ENCODE measurements at regions not wholly inside any gene's neighbourhood (a gene's known extent, or its start where the extent isn't known, plus 50 kb on each side); places are given as distances from the start of the nearest gene placed in this dataset.

DNA sequence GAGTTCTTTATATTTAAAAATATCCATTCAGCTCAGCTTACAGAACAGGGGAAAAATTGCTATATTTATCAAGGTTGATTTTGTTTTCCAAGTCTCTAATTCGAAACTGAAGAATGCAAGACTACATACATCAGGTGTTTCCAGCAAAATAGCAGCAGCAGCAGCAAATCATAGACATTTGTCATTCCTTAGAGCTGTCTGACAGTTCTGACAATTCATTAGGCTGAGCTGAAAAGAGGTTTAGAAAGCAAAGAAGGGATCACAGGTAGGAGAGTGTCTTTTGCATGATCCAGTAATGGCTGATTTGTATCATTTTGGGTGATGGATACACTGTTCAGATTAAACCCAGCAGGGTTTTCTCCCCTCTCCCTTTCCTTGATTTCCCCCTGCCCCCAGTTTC lies 545.7 kb downstream of the MCTP2 start:
- Mint-ChIP-seq H3K27ac (no peak overlapping the region), H3K9me3 (no peaks in the 10 kb centered on the region), H3K4me3 (no peak overlapping the region), H3K36me3 (ENCODE audit: low read depth) (no peaks in the 10 kb centered on the region), H3K4me1 (ENCODE audit: low read depth) (peaks cover 4% of the 10 kb centered on the region), H3K27me3 (ENCODE audit: low read depth) (no peaks in the 10 kb centered on the region)
- DNase-seq (ENCODE audit: low spot score), result no peak

DNA sequence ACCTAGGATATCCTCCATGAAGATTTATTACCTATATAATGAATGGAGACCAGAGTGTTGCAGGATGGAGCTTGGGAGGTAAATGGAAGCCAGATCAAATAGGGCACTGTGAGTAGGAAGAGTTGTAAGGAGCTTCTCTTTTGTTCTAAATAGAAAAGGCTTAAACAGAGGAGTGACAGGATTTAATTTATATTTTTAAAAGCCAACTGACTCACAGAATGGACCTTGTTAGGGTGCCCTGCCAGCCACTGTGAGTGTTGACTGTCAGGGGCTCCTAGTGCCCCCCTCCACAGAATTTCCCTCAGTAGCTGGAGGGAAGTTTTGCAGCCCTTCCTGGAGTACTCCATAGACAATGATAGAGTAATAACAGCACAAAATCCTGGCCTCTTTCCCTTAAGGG lies 547.5 kb downstream of the MCTP2 start:
- Mint-ChIP-seq H3K4me3 (no peak overlapping the region), H3K9me3 (no peaks in the 10 kb centered on the region), H3K36me3 (ENCODE audit: low read depth) (no peaks in the 10 kb centered on the region), H3K27ac (no peak overlapping the region), H3K4me1 (ENCODE audit: low read depth) (peaks cover 4% of the 10 kb centered on the region), H3K27me3 (ENCODE audit: low read depth) (no peaks in the 10 kb centered on the region)
- no peak for DNase-seq (ENCODE audit: low spot score)

DNA sequence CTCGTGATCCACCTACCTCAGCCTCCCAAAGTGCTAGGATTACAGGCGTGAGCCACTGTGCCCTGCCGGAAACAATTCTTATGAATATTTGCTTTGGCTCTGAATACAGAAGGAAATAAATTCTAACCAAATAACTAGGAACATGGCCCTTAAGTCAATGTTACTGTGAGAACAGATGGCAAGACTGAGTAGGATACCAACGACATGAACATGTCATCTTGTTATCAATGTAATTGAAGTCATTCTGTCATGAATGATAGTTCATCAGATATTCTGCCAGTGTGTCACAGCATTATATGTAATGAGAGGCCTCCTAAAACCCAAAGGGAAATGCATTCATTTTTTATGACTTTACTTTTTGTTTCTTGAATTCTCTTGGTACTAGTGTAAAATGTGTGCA lies 548.8 kb downstream of the MCTP2 start:
- H3K36me3 Mint-ChIP-seq (ENCODE audit: low read depth), result no peaks in the 10 kb centered on the region
- H3K4me1 Mint-ChIP-seq (ENCODE audit: low read depth), result no peaks in the 10 kb centered on the region
- DNase-seq (ENCODE audit: low spot score), result no peak
- no peaks in the 10 kb centered on the region for H3K9me3 Mint-ChIP-seq
- no peak overlapping the region for H3K27ac Mint-ChIP-seq
- no peaks in the 10 kb centered on the region for H3K27me3 Mint-ChIP-seq (ENCODE audit: low read depth)
- no peak overlapping the region for H3K4me3 Mint-ChIP-seq

DNA sequence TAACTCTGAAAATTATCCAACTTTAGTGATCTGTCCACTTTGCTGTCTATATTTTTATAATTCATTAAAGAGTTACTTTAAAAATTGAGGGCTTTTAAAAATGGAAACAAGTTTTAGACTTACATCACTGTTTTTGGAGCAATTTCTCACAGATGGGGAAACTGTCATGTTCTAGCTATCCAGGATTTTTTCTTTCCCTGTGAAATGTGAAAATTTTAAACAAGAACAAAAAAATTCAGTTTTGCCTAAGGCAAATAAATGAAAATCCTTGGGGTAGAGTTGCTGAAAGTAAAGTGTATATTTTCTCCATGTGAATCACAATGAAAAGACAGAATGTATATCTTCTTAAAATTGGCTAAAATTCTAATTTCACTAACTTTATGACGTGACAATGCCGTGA lies 553.7 kb downstream of the MCTP2 start:
- Mint-ChIP-seq H3K27me3 (ENCODE audit: low read depth) (no peaks in the 10 kb centered on the region), H3K36me3 (ENCODE audit: low read depth) (no peaks in the 10 kb centered on the region), H3K27ac (no peak overlapping the region), H3K4me1 (ENCODE audit: low read depth) (no peaks in the 10 kb centered on the region), H3K4me3 (no peak overlapping the region), H3K9me3 (no peaks in the 10 kb centered on the region)
- no peak for DNase-seq (ENCODE audit: low spot score)

DNA sequence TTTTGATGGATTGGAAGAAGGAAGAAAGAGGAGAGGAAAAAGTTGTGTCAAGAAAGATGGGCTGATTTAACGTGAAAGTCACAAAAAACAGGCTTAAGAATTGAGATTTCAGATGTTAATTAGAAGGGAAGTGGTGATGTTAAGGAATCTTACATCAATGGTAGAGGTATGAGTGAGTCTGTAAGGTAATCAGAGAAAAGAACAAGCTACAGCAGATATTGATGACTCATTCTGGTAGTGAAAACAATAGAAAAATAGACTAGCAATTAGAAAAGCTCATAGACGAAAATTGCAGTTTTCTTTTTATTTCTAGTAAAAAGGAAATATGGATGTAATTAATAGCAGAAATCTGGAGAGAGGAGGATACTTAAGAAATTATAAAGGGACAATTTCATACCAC lies 559.6 kb downstream of the MCTP2 start:
- H3K9me3 Mint-ChIP-seq, result no peaks in the 10 kb centered on the region
- H3K4me3 Mint-ChIP-seq, result no peak overlapping the region
- no peaks in the 10 kb centered on the region for H3K36me3 Mint-ChIP-seq (ENCODE audit: low read depth)
- no peak for DNase-seq (ENCODE audit: low spot score)
- H3K4me1 Mint-ChIP-seq (ENCODE audit: low read depth), result no peaks in the 10 kb centered on the region
- no peaks in the 10 kb centered on the region for H3K27me3 Mint-ChIP-seq (ENCODE audit: low read depth)
- no peak overlapping the region for H3K27ac Mint-ChIP-seq

DNA sequence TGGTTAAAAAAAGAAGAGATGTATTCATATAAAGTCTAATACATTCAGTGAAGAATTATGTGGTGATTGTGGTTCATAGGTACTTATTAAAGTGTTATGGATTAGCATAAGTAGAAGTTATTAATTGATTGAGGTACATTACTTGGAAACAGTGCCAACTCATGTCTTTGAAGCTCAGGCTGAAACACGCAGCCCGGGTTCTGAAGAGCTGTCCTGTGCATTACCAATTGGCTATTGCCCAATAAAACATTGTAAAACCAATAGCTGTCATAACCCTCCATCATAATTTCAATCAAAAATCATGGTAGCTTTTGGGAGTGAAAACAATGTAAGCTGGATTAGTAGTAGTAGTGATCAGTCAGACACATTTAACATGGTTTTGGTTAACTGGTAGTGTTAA lies 560.1 kb downstream of the MCTP2 start:
- Mint-ChIP-seq H3K4me1 (ENCODE audit: low read depth) (no peaks in the 10 kb centered on the region), H3K4me3 (no peak overlapping the region), H3K36me3 (ENCODE audit: low read depth) (no peaks in the 10 kb centered on the region), H3K27ac (no peak overlapping the region), H3K9me3 (no peaks in the 10 kb centered on the region), H3K27me3 (ENCODE audit: low read depth) (no peaks in the 10 kb centered on the region)
- no peak for DNase-seq (ENCODE audit: low spot score)

DNA sequence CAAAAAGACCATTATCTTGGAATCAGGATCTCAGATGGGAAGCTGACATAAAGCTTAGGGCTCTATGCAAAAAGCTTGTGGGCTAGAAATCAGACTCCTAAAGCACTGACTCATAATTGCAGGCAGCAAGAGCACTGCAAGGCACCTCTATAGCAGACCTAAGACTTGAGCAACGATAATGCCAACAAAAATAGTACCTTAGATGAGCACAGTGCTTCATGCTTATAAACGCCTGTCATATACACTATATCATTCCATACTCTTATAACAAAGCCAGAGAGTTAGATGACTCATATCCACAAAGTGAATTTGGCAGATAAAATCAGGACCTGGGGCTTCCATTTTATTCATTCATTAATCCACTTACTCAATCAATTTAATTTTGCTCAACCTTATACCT lies 560.8 kb downstream of the MCTP2 start:
- no peak for DNase-seq (ENCODE audit: low spot score)
- no peaks in the 10 kb centered on the region for H3K27me3 Mint-ChIP-seq (ENCODE audit: low read depth)
- peaks cover 3% of the 10 kb centered on the region for H3K9me3 Mint-ChIP-seq
- no peaks in the 10 kb centered on the region for H3K4me1 Mint-ChIP-seq (ENCODE audit: low read depth)
- H3K27ac Mint-ChIP-seq, result no peak overlapping the region
- H3K4me3 Mint-ChIP-seq, result no peak overlapping the region
- H3K36me3 Mint-ChIP-seq (ENCODE audit: low read depth), result no peaks in the 10 kb centered on the region

DNA sequence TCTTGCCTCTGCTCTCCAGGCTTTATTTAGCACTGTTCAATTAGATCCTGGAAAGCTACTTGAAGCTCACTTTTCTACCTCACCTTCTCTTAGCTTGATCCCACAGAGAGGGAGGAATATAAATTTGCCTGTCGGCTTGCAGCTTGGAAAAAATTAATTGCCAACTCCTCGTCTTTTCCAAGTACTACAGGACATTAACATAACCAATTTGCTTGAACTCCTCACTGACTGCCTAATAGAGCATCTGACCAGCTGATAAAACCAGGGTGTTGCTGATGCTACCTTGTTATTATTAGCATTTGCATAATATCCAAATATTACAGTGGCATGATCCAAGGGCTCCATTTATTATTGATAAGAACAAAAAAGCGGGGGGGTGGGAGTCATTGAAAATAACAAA lies 561.8 kb downstream of the MCTP2 start:
- Mint-ChIP-seq H3K27me3 (ENCODE audit: low read depth) (no peaks in the 10 kb centered on the region), H3K4me1 (ENCODE audit: low read depth) (no peaks in the 10 kb centered on the region), H3K4me3 (no peak overlapping the region), H3K36me3 (ENCODE audit: low read depth) (no peaks in the 10 kb centered on the region), H3K27ac (no peak overlapping the region), H3K9me3 (peaks cover 3% of the 10 kb centered on the region)
- no peak for DNase-seq (ENCODE audit: low spot score)

DNA sequence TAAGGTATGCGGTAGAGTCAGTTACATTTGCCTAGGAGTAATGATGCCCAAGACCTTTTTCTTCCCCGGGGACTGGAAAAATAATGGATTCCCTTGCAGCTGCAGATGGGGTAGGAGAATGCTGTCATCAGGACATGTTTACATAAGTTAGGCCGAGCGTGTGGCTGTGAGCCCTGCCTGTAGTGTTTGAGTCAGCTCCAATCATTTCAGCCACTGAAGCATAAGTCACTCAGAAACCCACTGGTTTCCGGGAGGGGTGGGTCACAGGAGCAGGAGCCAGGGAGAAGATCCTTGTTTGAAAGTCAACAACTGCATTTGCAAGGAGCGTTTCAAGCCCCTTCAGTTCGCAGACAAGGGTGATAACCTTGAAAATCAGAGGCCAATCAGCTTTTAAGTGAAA lies 562.3 kb downstream of the MCTP2 start:
- no peaks in the 10 kb centered on the region for H3K4me1 Mint-ChIP-seq (ENCODE audit: low read depth)
- no peaks in the 10 kb centered on the region for H3K36me3 Mint-ChIP-seq (ENCODE audit: low read depth)
- H3K27ac Mint-ChIP-seq, result no peak overlapping the region
- H3K4me3 Mint-ChIP-seq, result no peak overlapping the region
- H3K27me3 Mint-ChIP-seq (ENCODE audit: low read depth), result no peaks in the 10 kb centered on the region
- no peak for DNase-seq (ENCODE audit: low spot score)
- H3K9me3 Mint-ChIP-seq, result peaks cover 3% of the 10 kb centered on the region

DNA sequence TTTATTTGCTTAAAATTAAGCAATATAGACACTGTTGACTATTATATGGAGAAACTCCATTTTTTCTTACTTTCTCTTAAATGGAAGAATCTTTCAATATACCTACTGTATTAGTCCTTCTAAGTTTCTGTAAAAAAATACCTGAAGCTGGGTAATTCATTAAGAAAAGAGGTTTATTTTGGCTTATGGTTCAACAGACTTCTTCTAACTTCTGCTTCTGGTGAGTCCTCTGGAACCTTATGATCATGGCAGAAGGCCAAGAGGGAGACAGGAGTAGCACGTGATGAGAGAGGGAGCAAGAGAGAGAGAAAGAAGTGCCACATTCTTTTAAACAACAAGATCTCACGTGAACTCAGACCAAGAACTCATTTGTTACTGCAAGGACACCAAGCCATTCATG lies 573.3 kb downstream of the MCTP2 start:
- H3K27ac Mint-ChIP-seq, result no peak overlapping the region
- no peak overlapping the region for H3K4me3 Mint-ChIP-seq
- H3K36me3 Mint-ChIP-seq (ENCODE audit: low read depth), result no peaks in the 10 kb centered on the region
- H3K9me3 Mint-ChIP-seq, result no peaks in the 10 kb centered on the region
- no peaks in the 10 kb centered on the region for H3K27me3 Mint-ChIP-seq (ENCODE audit: low read depth)
- no peak for DNase-seq (ENCODE audit: low spot score)
- no peaks in the 10 kb centered on the region for H3K4me1 Mint-ChIP-seq (ENCODE audit: low read depth)

DNA sequence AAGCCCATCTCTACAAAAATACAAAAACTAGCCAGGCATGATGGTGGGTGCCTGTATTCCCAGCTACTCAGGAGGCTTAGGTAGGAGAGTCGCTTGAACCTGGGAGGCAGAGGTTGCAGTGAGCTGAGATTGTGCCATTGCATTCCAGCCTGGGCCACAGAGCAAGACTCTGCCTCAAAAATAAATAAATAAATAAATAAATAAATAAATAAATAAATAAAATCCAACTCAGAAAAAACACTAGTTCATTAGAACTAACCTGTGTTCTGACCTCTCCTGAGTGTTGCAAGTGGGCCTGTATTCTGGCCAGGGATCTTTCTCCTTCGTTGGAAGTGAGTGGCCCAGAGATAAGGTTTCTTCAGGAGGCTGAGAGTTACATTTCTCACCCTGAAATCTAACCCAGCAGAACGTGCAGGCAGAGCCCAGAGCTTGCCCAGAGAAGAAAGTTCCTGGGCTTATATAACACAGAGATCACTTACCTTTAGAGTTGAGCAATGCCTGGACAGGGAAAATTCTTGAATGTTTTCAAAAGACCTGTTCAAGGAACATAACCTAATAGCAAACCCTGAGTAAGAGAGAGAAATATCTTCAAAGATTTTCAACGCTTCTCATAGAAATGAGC lies 583.9 kb downstream of the MCTP2 start:
- H3K27ac Mint-ChIP-seq, result no peak overlapping the region
- H3K36me3 Mint-ChIP-seq (ENCODE audit: low read depth), result no peaks in the 10 kb centered on the region
- no peak overlapping the region for H3K4me3 Mint-ChIP-seq
- no peaks in the 10 kb centered on the region for H3K4me1 Mint-ChIP-seq (ENCODE audit: low read depth)
- no peaks in the 10 kb centered on the region for H3K9me3 Mint-ChIP-seq
- H3K27me3 Mint-ChIP-seq (ENCODE audit: low read depth), result no peaks in the 10 kb centered on the region
- no peak for DNase-seq (ENCODE audit: low spot score)

DNA sequence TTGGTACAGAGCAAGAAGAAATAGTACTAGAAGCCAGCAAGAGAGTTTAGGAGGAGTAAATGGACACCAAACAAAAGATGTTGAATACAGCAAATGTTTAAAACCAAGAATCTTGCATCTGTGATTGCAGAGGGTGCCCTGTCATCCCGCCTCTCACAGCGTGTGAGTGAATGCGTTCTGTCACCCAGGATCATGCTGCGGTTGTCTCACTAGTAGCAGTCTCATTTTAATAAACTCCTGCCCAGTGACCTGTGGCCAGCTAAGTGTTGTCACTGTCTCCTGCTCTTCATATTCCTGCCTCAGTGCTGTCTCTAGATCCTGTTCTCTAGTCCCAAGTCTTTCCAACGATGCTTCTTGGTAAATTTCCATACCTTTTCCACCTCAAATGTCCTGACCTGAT lies 584.6 kb downstream of the MCTP2 start:
- no peak overlapping the region for H3K27ac Mint-ChIP-seq
- H3K4me3 Mint-ChIP-seq, result no peak overlapping the region
- no peaks in the 10 kb centered on the region for H3K9me3 Mint-ChIP-seq
- no peaks in the 10 kb centered on the region for H3K27me3 Mint-ChIP-seq (ENCODE audit: low read depth)
- no peaks in the 10 kb centered on the region for H3K4me1 Mint-ChIP-seq (ENCODE audit: low read depth)
- DNase-seq (ENCODE audit: low spot score), result no peak
- no peaks in the 10 kb centered on the region for H3K36me3 Mint-ChIP-seq (ENCODE audit: low read depth)

DNA sequence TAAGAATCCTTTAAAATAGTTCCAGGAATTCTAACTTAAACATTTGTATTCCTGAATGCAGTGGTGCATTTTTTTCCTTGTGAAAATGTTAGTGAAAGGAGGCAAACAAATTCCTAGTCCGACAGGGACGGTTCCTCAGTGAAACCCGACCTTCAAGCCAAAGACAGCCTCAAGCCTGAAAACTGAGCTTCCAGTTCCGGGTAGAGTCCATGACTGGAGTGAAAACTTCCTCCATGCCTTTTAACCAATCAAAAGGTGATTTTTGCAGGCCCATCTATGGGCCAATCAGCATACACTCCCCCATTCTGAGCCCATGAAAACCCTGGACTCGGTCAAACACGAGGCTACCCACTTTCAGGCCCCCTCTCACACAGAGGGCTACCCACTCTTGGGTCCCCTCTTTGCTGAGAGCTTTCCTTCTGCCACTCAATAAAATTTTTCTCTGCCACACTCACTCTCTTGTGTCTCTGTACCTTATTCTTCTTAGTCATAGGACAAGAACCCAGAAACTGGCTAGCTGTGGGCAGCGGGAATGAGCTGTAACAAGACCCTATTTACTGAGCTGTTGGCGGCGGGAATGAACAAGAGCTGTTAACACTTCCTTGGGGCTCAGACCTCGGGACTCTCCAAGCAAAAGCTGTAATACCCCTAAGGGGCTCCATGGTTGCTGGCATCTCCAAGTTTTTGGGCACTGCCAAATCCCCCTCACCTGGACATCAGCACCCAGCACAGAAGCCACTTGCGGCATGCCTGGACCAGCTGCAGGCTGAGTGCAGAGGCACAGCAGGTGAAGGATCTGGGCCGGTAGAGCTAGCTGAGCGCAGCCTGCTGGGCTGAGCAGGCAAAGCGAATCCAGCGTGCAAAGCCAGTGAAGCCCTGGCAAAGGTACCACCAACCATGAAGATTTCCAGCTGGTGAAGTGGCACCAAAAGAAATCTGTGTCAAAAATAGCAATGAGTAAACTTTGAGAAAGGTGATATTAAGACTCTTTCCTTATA lies 598.8 kb downstream of the MCTP2 start:
- Mint-ChIP-seq H3K4me3 (no peak overlapping the region), H3K27ac (no peak overlapping the region), H3K4me1 (ENCODE audit: low read depth) (no peaks in the 10 kb centered on the region), H3K36me3 (ENCODE audit: low read depth) (no peaks in the 10 kb centered on the region), H3K27me3 (ENCODE audit: low read depth) (no peaks in the 10 kb centered on the region), H3K9me3 (peaks cover 4% of the 10 kb centered on the region)
- no peak for DNase-seq (ENCODE audit: low spot score)

DNA sequence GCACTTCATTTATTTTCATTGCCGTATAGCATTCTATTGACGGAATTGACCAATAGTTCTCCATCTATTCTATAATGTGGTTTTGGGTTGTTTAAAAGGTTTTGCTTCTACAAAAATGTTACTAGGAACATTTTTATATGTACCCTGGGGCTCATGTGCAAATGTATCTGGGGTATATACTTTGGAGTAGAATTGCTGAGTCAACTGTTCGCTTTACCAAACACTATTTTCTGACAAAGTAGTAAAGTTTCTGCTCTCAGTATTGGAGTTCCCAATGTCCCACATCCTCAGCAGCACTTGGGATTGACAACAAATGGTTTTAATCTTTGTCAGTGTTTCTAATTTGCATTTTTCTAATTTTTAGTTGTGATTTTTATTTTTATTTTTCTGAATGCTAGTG lies 602.6 kb downstream of the MCTP2 start:
- H3K4me3 Mint-ChIP-seq, result no peak overlapping the region
- no peak overlapping the region for H3K27ac Mint-ChIP-seq
- no peaks in the 10 kb centered on the region for H3K36me3 Mint-ChIP-seq (ENCODE audit: low read depth)
- H3K4me1 Mint-ChIP-seq (ENCODE audit: low read depth), result no peaks in the 10 kb centered on the region
- no peak for DNase-seq (ENCODE audit: low spot score)
- H3K27me3 Mint-ChIP-seq (ENCODE audit: low read depth), result no peaks in the 10 kb centered on the region
- H3K9me3 Mint-ChIP-seq, result peaks cover 4% of the 10 kb centered on the region
